Thoracic aorta (tissue), 2 donors: ENCODE measurements at regions not wholly inside any gene's neighbourhood (a gene's known extent, or its start where the extent isn't known, plus 50 kb on each side); places are given as distances from the start of the nearest gene placed in this dataset.

Experiments used
- ATAC-seq: fragments of 150-250 bp; one replicate; pipeline ENCODE4 v1.8.0; 2017; ENCODE audit warnings: low read depth; ENCODE audit not compliant: insufficient number of reproducible peaks, low FRiP score
- DNase-seq: peaks from one replicate; pipeline ENCODE4 v3.0.0-alpha.2; 2020; ENCODE audit warnings: low spot score
- H3K27ac ChIP-seq, 2 donors: fragments of 200-600 bp; sonication (generic); 1 replicate in 1 of 2; 2 replicates in 1 of 2; pipeline ENCODE4 v1.5.1; 2016; ENCODE audit warnings: mild to moderate bottlenecking in 2 of 2, moderate library complexity in 2 of 2
- H3K27me3 ChIP-seq: fragments of 200-600 bp; sonication (generic); replicated peaks from 2 replicates; pipeline ENCODE4 v1.6.0; 2016; ENCODE audit warnings: mild to moderate bottlenecking; ENCODE audit not compliant: insufficient read depth
- H3K36me3 ChIP-seq: fragments of 200-600 bp; sonication (generic); one replicate; pipeline ENCODE4 v1.5.1; 2016
- H3K4me1 ChIP-seq, 2 donors: fragments of 200-600 bp; sonication (generic); 1 replicate in 1 of 2; 2 replicates in 1 of 2; pipeline versions ENCODE4 v1.5.1 to v1.6.0; 2016; ENCODE audit warnings: low read depth in 2 of 2, mild to moderate bottlenecking in 1 of 2; ENCODE audit not compliant: control insufficient read depth in 1 of 2
- H3K4me3 ChIP-seq: fragments of 200-600 bp; sonication (generic); 2 replicates; pipeline ENCODE4 v1.5.1; 2016; ENCODE audit warnings: mild to moderate bottlenecking
- H3K9me3 ChIP-seq: fragments of 200-600 bp; sonication (generic); 2 replicates; pipeline ENCODE4 v1.5.1; 2016
- TF ChIP-seq, protein P1 (sequence below): fragments of 200-600 bp; sonication (generic); IDR thresholded peaks from one replicate; pipeline ENCODE4 v1.5.1; 2019; ENCODE audit warnings: antibody characterized with exemption

DNA sequence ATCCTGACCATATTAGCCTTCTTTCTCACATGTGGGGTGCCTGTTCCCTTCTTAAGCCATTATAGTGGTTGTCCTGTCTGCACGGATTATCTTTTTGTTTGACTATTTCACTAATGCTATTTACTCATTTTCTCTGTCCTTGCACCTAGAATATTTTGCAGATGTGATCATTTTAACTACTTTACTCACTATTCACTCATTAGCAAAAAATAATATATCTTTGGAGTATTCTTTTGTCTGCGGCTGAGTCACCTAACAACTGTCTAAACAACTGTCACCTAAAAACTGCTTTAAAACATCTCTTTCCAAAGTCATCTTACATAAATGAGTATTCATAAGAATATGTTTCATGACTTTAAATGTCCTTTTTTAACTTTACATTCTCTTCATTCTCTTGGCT lies 87.4 kb downstream of the KCNJ2 start:
- Histone ChIP-seq H3K27ac (no peak overlapping the region), H3K36me3 (no peaks in the 10 kb centered on the region), H3K4me1 (no peaks in the 10 kb centered on the region), H3K9me3 (no peaks in the 10 kb centered on the region), H3K27me3 (no peaks in the 10 kb centered on the region), H3K4me3 (no peak overlapping the region)
- DNase-seq (no peak), ATAC-seq (no peak)
- TF ChIP-seq, protein P1, sequence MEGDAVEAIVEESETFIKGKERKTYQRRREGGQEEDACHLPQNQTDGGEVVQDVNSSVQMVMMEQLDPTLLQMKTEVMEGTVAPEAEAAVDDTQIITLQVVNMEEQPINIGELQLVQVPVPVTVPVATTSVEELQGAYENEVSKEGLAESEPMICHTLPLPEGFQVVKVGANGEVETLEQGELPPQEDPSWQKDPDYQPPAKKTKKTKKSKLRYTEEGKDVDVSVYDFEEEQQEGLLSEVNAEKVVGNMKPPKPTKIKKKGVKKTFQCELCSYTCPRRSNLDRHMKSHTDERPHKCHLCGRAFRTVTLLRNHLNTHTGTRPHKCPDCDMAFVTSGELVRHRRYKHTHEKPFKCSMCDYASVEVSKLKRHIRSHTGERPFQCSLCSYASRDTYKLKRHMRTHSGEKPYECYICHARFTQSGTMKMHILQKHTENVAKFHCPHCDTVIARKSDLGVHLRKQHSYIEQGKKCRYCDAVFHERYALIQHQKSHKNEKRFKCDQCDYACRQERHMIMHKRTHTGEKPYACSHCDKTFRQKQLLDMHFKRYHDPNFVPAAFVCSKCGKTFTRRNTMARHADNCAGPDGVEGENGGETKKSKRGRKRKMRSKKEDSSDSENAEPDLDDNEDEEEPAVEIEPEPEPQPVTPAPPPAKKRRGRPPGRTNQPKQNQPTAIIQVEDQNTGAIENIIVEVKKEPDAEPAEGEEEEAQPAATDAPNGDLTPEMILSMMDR: no peak

DNA sequence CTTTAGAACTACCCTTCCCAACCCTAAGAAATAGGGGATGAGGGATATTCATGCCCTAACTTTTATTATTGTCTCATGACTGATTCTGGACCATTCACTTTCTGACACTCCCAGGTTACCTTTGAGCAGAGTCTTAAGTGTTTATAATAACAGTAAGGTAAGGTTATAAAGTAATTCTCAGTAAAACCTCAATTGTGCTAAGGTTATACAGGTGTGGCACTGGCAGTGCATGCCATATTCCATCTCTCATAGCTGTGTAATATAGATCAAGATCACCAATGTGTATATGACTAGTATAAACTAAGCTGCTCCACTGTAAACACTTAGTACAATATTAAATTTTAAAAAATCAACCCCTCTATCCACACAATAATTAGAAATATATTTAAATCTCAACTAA lies 89.1 kb downstream of the KCNJ2 start:
- ATAC-seq (no peak), DNase-seq (no peak)
- Histone ChIP-seq H3K4me3 (no peak overlapping the region), H3K27me3 (no peaks in the 10 kb centered on the region), H3K9me3 (no peaks in the 10 kb centered on the region), H3K36me3 (no peaks in the 10 kb centered on the region), H3K27ac (no peak overlapping the region), H3K4me1 (no peaks in the 10 kb centered on the region)
- TF ChIP-seq, protein P1: no peak

DNA sequence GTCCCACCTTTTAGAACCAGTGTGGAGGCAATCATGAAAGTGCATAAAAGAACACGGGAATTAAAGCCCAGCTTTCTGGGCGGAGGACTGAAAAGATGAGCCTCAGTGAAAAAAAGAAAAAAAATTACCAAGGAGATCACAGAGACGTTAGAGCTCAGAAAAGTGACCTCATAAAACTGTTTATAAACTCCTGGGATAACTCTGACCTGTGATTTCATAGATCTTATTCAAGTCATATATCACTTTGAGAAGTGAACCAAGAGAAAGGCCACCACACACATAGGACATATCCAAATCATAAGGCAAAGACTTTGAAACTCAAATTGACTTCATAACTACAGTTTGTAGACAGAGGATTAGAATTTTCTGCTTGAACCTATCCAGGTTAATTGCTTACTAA lies 90.1 kb downstream of the KCNJ2 start:
- H3K4me1 ChIP-seq: no peaks in the 10 kb centered on the region
- H3K4me3 ChIP-seq: no peak overlapping the region
- H3K36me3 ChIP-seq: no peaks in the 10 kb centered on the region
- ATAC-seq (no peak), DNase-seq (no peak)
- H3K27me3 ChIP-seq: no peaks in the 10 kb centered on the region
- TF ChIP-seq, protein P1: no peak
- H3K9me3 ChIP-seq: no peaks in the 10 kb centered on the region
- no peak overlapping the region for H3K27ac ChIP-seq

DNA sequence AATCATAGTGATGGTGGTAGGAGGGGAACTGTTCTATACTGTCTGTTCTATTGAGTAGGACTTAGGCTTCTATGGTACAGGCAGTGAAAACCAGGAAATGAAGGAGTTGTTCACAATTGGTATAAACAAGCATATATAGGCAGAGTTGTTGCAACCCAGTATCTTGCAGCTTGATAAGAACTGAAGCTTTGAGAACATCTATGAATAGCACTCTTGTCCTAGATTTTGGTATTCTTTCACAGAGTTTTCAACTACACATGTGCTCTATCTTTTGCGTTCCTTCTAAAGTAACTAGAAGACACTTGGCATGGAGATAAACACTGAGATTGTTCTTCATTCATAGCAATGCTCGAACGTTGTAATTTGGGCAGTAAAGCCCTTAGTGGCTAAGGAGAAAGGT lies 91.8 kb downstream of the KCNJ2 start:
- Histone ChIP-seq H3K27ac (no peak overlapping the region), H3K4me1 (no peaks in the 10 kb centered on the region), H3K27me3 (no peaks in the 10 kb centered on the region), H3K9me3 (no peaks in the 10 kb centered on the region), H3K36me3 (no peaks in the 10 kb centered on the region), H3K4me3 (no peak overlapping the region)
- TF ChIP-seq, protein P1: no peak
- DNase-seq (no peak), ATAC-seq (no peak)

DNA sequence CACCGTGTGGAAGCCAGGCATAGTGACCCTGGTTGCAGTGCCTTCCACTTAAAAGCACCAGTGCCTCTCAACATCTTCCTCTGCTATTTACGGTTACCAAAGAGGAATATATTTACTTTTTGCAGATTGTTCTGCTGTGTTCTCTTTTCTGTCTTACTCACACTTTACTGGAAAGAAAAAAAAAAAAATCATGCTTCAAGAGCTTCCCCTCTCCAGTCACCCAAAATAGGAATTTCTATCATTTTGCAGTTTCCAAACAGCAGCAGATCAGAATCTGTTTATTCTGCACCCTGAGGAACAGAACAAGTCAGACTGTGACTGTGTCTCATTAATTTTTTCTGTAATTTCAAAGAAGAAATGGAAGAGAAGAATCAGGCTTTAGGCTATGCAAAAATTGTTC lies 96.1 kb downstream of the KCNJ2 start:
- no peaks in the 10 kb centered on the region for H3K4me1 ChIP-seq
- no peak overlapping the region for H3K4me3 ChIP-seq
- no peaks in the 10 kb centered on the region for H3K27me3 ChIP-seq
- no peak for DNase-seq
- ATAC-seq: no peak
- H3K36me3 ChIP-seq: no peaks in the 10 kb centered on the region
- no peak overlapping the region for H3K27ac ChIP-seq
- TF ChIP-seq, protein P1: no peak
- H3K9me3 ChIP-seq: no peaks in the 10 kb centered on the region
